ENCODE measurements at regions not wholly inside any gene's neighbourhood (a gene's known extent, or its start where the extent isn't known, plus 50 kb on each side); places are given as distances from the start of the nearest gene placed in this dataset.

DNA sequence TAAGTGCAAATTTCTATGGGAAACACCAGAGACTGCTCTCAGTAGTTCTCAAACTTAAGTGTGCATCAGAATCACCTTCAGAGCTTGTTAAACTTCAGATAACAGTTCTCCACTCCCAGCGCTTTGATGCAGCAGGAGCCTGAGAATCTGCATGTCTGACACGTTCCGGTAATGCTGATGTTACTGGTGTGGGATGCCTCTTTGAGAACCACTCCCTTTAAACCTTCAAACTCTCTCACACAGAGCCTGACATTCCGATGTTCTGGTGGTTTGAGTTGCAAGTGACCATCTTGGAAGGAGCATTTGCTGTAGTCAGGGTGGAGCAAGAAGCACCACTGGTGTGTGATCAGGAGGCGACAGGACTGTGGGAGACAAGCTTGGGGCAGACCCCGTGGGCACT is 57.9 kb downstream of the OTOR start:
- no peak for DNase-seq
- Histone ChIP-seq H3K4me1 (ENCODE audit: control insufficient read depth in 1 of 2, insufficient read depth in 2 of 2, low read length in 2 of 2) (no peaks in the 10 kb centered on the region), H3K27ac (ENCODE audit: low read depth in 1 of 2, low read length in 2 of 2) (no peak overlapping the region), H3K36me3 (replicated peaks in 1 of 2; ENCODE audit: control insufficient read depth in 1 of 2, insufficient read depth in 2 of 2, low read length in 2 of 2) (no peaks in the 10 kb centered on the region), H3K79me2 (ENCODE audit: insufficient read depth, low read length) (no peaks in the 10 kb centered on the region), H3K9me3 (replicated peaks in 1 of 2; ENCODE audit: control insufficient read depth in 1 of 2, insufficient read depth in 1 of 2, low read length in 2 of 2) (no peaks in the 10 kb centered on the region), H3K4me3 (replicated peaks in 1 of 3; ENCODE audit: low read depth in 2 of 3, low read length in 3 of 3) (no peak overlapping the region), H3K9ac (ENCODE audit: insufficient read depth, low read length, poor library complexity, severe bottlenecking) (no peak overlapping the region), H3K27me3 (ENCODE audit: control insufficient read depth in 2 of 2, insufficient read depth in 2 of 2, low read length in 2 of 2) (peaks cover 0 to 2% of the 10 kb centered on the region in 2 donors), H2AFZ (ENCODE audit: insufficient read depth, low read depth, low read length, poor library complexity, severe bottlenecking) (no peak overlapping the region), H4K20me1 (ENCODE audit: insufficient read depth, low read length) (no peaks in the 10 kb centered on the region), H3K4me2 (replicated peaks; ENCODE audit: extremely low read depth, low read length, poor library complexity, severe bottlenecking) (no peak overlapping the region)
- Mint-ChIP-seq H3K4me1 (no peaks in the 10 kb centered on the region), H3K27ac (peak overlapping the region in 1 of 7 donors; percentile 20), H3K4me3 (no peak overlapping the region), H3K9me3 (no peaks in the 10 kb centered on the region), H3K36me3 (no peaks in the 10 kb centered on the region), H3K27me3 (ENCODE audit: low read depth in 3 of 3) (peaks cover 2 to 17% (median 12%) of the 10 kb centered on the region in 3 donors)
- 92% methylated on average over 2 of the region's 6 CpGs for WGBS (ENCODE audit: insufficient coverage)
- TF ChIP-seq, protein P1, sequence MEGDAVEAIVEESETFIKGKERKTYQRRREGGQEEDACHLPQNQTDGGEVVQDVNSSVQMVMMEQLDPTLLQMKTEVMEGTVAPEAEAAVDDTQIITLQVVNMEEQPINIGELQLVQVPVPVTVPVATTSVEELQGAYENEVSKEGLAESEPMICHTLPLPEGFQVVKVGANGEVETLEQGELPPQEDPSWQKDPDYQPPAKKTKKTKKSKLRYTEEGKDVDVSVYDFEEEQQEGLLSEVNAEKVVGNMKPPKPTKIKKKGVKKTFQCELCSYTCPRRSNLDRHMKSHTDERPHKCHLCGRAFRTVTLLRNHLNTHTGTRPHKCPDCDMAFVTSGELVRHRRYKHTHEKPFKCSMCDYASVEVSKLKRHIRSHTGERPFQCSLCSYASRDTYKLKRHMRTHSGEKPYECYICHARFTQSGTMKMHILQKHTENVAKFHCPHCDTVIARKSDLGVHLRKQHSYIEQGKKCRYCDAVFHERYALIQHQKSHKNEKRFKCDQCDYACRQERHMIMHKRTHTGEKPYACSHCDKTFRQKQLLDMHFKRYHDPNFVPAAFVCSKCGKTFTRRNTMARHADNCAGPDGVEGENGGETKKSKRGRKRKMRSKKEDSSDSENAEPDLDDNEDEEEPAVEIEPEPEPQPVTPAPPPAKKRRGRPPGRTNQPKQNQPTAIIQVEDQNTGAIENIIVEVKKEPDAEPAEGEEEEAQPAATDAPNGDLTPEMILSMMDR (IDR thresholded peaks at IDR 0.05) = no peak
- intact Hi-C loops (cut with micrococcal nuclease) = loop anchor here in 1 of 2 donors (5.0 kb wide), 1 partner anchor 626 kb away; no protein-coding TSS in a partner anchor

DNA sequence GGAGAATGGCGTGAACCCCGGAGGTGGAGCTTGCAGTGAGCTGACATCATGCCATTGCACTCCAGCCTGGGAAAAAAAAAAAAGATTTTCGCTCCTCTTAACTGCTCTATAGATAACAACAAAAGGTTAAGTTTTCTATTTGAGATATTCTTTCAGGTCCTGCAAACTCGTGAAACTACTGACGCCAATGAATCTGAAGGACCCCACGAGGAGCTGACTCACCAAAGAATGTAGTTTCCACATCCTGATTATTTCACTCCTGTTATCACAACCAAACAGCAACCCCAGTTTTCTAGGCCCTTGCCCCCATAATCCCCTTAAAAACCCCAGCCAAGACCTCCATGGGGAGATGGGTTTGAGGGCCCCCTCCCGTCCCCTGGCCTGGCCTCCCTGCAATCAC is 58.7 kb downstream of the OTOR start:
- no peak overlapping the region for H3K27ac Mint-ChIP-seq
- H3K27ac ChIP-seq (ENCODE audit: low read depth in 1 of 2, low read length in 2 of 2) = no peak overlapping the region
- H3K9me3 ChIP-seq (replicated peaks in 1 of 2; ENCODE audit: control insufficient read depth in 1 of 2, insufficient read depth in 1 of 2, low read length in 2 of 2) = no peaks in the 10 kb centered on the region
- H3K79me2 ChIP-seq (ENCODE audit: insufficient read depth, low read length) = no peaks in the 10 kb centered on the region
- intact Hi-C loops (cut with micrococcal nuclease) = loop anchor here in 1 of 2 donors (5.0 kb wide), 1 partner anchor 625 kb away; no protein-coding TSS in a partner anchor
- no peak overlapping the region for H3K9ac ChIP-seq (ENCODE audit: insufficient read depth, low read length, poor library complexity, severe bottlenecking)
- H3K27me3 ChIP-seq (ENCODE audit: control insufficient read depth in 2 of 2, insufficient read depth in 2 of 2, low read length in 2 of 2) = peaks cover 0 to 2% of the 10 kb centered on the region in 2 donors
- WGBS (ENCODE audit: insufficient coverage) = 75% methylated on average over 4 of the region's 7 CpGs
- H3K27me3 Mint-ChIP-seq (ENCODE audit: low read depth in 3 of 3) = peaks cover 2 to 18% (median 12%) of the 10 kb centered on the region in 3 donors
- H3K9me3 Mint-ChIP-seq = no peaks in the 10 kb centered on the region
- TF ChIP-seq, protein P1 (IDR thresholded peaks at IDR 0.05) = no peak
- no peak overlapping the region for H2AFZ ChIP-seq (ENCODE audit: insufficient read depth, low read depth, low read length, poor library complexity, severe bottlenecking)
- H3K36me3 Mint-ChIP-seq = no peaks in the 10 kb centered on the region
- H4K20me1 ChIP-seq (ENCODE audit: insufficient read depth, low read length) = no peaks in the 10 kb centered on the region
- no peak overlapping the region for H3K4me2 ChIP-seq (replicated peaks; ENCODE audit: extremely low read depth, low read length, poor library complexity, severe bottlenecking)
- H3K4me3 Mint-ChIP-seq = no peak overlapping the region
- no peaks in the 10 kb centered on the region for H3K36me3 ChIP-seq (replicated peaks in 1 of 2; ENCODE audit: control insufficient read depth in 1 of 2, insufficient read depth in 2 of 2, low read length in 2 of 2)
- no peaks in the 10 kb centered on the region for H3K4me1 ChIP-seq (ENCODE audit: control insufficient read depth in 1 of 2, insufficient read depth in 2 of 2, low read length in 2 of 2)
- DNase-seq = no peak
- H3K4me3 ChIP-seq (replicated peaks in 1 of 3; ENCODE audit: low read depth in 2 of 3, low read length in 3 of 3) = no peak overlapping the region
- H3K4me1 Mint-ChIP-seq = no peaks in the 10 kb centered on the region

All from CD14-positive monocyte (primary cell).